ENCODE measurements at regions not wholly inside any gene's neighbourhood (a gene's known extent, or its start where the extent isn't known, plus 50 kb on each side); places are given as distances from the start of the nearest gene placed in this dataset.
"Not testable (repeated sequence)": the region's sequence is repeated elsewhere in the genome, so short reads cannot be mapped to it uniquely, and the experiment has no call there.

- no peak for DNase-seq (ENCODE audit: low read depth in 2 of 2)
Measured at GRCh38 chr5:38148021-38148625, 110.2 kb upstream of the EGFLAM start.

- no peak for DNase-seq (ENCODE audit: low read depth in 2 of 2)
Measured at GRCh38 chr5:38143384-38143783, 115.0 kb upstream of the EGFLAM start.

DNA sequence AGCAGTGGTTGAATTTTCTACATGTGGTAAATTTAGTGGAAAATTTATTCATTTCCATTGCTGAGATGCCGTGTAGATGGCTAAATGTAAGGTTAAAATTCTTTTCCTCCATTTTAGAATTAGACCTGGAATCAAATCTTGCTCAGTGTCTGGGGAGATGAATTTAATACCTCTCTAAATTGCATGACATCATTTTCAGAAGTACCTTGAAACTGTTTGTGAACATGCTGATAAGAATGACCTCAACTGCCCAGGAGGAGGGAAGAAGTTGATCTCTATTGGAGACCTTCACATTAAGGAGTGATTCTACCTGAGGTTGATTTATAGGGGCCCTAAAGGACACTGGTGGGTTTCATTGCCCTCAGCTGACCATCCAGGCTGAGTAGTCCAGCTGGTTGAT, 116.7 kb upstream of the EGFLAM start:
- no peak for DNase-seq (ENCODE audit: low read depth in 2 of 2)

DNA sequence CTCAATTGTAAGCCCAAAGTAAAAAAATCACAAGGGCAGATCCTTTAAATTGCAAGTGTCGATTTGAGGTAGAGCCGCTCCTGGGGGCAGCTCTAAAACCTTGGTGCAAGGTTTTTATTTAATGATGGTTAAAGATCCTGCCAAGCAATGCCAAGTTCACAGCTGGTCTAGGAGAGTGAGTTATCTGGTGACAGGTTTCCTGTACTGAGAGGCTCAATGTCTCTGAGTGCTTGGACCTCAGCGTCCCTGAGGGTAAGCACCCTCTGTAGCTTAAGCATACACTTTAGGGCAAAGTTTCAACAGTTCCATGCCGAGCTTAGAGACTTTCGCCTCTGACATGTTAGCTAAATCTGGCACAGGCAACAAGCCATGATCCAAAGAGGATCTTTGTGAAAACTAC, 119.8 kb upstream of the EGFLAM start:
- DNase-seq (ENCODE audit: low read depth in 2 of 2): no peak

GRCh38 chr5:38135486-38136039, 122.8 kb upstream of the EGFLAM start:
- DNase-seq (ENCODE audit: low read depth in 2 of 2): no peak

DNA sequence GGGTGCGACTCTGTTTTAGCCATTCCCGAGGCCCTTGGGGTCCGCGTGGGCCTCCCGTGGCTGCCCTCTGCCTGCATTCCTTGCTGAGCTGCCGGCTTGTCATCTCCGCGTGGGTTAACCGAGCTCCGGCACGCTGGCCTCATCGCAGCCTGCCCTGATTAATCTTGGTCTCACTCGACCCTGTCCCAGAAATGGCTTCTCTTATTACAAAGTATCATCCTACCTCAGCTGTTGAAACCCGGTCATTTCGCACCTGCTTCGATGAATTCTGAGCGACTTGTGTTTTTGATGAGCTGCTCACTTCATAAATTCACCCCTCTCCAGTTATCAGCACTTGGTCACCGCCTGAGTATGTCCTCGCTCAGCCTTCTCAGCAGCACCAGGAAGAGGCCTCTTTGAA, 123.5 kb upstream of the EGFLAM start:
- DNase-seq (ENCODE audit: low read depth in 2 of 2): no peak

DNA sequence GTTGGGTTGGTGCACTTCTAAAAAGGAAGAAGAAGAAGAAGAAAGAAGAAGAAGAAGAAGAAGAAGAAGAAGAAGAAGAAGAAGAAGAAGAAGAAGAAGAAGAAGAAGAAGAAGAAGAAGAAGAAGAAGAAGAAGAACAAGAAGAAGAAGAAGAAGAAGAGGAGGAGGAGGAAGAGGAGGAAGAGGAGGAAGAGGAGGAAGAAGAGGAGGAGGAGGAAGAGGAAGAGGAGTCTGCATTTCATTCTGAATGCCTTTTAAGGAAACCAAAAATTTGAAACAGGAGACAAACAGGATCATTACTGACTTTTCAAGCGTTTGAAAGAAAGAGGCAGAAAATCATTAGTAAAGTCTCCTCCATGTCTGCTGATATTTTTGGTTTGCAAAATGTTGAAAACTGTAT, 124.1 kb upstream of the EGFLAM start:
- DNase-seq (ENCODE audit: low read depth in 2 of 2): not testable (repeated sequence)

- DNase-seq (ENCODE audit: low read depth in 2 of 2): no peak
Measured at GRCh38 chr5:38131686-38132085, 126.7 kb upstream of the EGFLAM start.

- DNase-seq (ENCODE audit: low read depth in 2 of 2): no peak
Measured at GRCh38 chr5:38124321-38124720, 134.0 kb upstream of the EGFLAM start.

GRCh38 chr5:38121420-38121819, 136.9 kb upstream of the EGFLAM start:
- DNase-seq (ENCODE audit: low read depth in 2 of 2): no peak

GRCh38 chr5:38119836-38120235, 138.5 kb upstream of the EGFLAM start:
- no peak for DNase-seq (ENCODE audit: low read depth in 2 of 2)

DNA sequence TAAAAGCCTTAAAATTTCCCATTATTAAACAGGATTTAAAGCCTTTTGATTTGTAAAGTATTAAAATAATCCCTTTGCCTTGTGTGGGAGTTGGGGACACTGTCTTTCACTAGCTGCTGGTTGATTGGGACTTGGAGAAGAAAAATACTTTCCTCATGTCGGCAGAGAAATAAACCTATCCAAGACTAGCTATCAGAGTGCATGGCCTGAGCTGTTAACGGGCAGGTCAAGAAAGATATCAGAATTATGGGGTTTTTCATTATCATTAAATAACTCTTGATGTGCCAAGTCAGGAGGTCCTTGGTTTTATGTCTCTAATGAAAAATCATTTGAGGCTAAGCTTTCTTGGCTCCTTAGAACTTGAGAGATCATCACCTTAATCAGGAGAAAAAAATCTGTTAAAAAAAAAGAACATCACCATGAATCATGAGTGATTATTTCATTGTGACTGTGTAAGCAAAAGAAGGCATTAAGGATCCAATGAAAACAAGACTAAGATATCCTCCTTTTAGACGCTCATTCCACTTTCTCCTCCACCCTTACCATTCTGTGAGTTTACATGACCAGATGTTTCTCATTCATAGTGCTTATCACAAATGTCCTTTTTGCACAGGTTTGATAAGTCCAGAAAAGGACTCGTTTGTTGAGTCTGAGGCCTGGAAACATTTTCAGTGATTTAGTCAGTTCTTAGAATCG, 140.4 kb upstream of the EGFLAM start:
- no peak for DNase-seq (ENCODE audit: low read depth in 2 of 2)

DNA sequence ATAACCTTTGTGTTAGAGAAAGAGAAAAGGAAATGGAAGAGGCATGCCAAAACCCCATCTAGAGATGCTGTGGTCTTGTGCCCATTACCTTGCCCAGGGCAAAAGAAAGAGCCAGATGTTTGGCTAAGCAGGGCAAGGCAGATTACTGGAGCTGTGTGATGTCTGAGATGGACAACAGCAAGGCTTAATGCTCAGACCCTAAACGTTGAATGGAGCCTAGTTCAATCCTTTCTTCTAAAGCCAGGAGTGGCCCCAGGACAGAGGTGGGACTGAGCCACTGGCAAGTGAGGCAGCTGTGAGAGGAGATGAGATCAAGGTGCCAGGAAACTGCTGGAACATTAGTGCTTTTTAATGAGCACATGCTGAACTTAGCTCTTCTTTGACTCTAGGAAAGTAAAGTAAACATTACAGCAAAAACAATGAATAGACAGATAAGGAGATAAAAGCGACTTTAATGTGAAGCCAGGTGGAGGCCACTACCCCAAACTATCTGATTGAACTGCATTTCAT, 143.0 kb upstream of the EGFLAM start:
- no peak for DNase-seq (ENCODE audit: low read depth in 2 of 2)

- no peak for DNase-seq (ENCODE audit: low read depth in 2 of 2)
Measured at GRCh38 chr5:38113880-38114279, 144.5 kb upstream of the EGFLAM start.

DNA sequence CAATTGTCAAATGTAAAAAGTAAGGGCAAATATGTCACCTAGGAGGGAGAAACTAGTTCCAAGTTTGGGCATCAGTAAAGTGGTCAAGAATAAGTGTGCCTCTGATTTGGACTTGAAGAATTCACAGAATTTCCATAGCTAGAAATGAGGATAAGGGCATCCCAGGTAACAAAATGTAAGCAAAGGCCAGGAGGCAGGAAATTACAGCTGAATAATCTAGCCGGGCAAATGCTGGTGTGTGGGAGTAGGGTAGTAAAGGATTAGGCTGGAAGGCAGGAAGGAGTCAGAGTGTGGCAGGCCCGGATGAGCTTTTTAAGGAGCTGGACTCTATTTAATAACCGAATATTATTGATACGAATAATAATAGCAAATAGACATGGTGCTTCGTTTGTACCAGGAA, 144.9 kb upstream of the EGFLAM start:
- DNase-seq (ENCODE audit: low read depth in 2 of 2): no peak

GRCh38 chr5:38112938-38113337, 145.4 kb upstream of the EGFLAM start:
- no peak for DNase-seq (ENCODE audit: low read depth in 2 of 2)

- no peak for DNase-seq (ENCODE audit: low read depth in 2 of 2)
Measured at GRCh38 chr5:38110130-38110529, 148.2 kb upstream of the EGFLAM start.

- DNase-seq (ENCODE audit: low read depth in 2 of 2): no peak
Measured at GRCh38 chr5:38107096-38107495, 151.3 kb upstream of the EGFLAM start.

DNA sequence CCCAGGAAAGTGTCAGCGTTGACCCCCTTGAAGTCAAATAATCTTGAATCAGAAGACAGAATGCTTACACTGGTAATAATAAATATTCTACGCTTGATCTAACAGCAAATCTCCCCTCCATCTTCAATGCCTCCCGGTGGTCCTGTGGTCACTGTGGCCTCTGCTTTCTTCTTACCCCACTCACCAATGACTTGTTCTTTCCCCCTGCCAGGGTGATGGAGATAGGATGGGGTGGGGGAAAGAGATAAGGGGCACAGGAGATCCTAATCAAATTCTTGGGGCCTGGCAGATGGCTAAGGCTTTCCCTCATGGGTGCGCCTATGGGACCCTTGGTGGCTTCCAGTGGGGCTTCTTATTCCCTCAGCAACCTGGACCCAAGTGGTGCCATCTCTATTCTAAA, 152.6 kb upstream of the EGFLAM start:
- no peak for DNase-seq (ENCODE audit: low read depth in 2 of 2)

GRCh38 chr5:38105231-38105570, 153.2 kb upstream of the EGFLAM start:
- DNase-seq (ENCODE audit: low read depth in 2 of 2): no peak

GRCh38 chr5:38104497-38105230, 153.7 kb upstream of the EGFLAM start:
- DNase-seq (ENCODE audit: low read depth in 2 of 2): no peak

DNA sequence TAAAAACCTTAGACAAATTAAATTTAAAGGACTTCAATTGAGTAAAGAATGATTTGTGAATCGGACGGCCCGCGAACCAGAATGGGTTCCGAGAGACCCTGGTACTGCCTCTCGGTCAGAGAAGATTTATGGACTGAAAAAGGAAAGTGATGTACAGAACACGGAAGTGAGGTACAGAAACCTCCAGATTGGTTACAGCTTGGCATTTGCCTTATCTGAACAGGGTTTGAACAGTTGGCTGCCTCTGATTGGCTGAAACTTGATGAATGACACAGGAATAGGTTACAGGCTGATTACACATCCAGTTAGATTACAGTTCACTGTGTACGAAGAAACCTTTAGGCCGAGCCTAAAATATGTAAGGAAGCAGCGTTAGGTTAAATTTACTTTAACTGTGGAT, 156.5 kb upstream of the EGFLAM start:
- DNase-seq (ENCODE audit: low read depth in 2 of 2): no peak
